IPS-18c (cell line): ENCODE measurements at regions not wholly inside any gene's neighbourhood (a gene's known extent, or its start where the extent isn't known, plus 50 kb on each side); places are given as distances from the start of the nearest gene placed in this dataset.
"Not testable (repeated sequence)": the region's sequence is repeated elsewhere in the genome, so short reads cannot be mapped to it uniquely, and the experiment has no call there.

Experiments used
- H3K4me3 ChIP-seq: 2 replicates; pipeline ENCODE4 v1.7.0; 2013; ENCODE audit warnings: low read depth, mild to moderate bottlenecking, low read length, moderate library complexity; ENCODE audit not compliant: insufficient read depth
- H3K9me3 ChIP-seq: one replicate; pipeline ENCODE4 v1.6.1; 2013; ENCODE audit warnings: mild to moderate bottlenecking, low read length, moderate library complexity; ENCODE audit not compliant: control insufficient read depth, insufficient read depth

DNA sequence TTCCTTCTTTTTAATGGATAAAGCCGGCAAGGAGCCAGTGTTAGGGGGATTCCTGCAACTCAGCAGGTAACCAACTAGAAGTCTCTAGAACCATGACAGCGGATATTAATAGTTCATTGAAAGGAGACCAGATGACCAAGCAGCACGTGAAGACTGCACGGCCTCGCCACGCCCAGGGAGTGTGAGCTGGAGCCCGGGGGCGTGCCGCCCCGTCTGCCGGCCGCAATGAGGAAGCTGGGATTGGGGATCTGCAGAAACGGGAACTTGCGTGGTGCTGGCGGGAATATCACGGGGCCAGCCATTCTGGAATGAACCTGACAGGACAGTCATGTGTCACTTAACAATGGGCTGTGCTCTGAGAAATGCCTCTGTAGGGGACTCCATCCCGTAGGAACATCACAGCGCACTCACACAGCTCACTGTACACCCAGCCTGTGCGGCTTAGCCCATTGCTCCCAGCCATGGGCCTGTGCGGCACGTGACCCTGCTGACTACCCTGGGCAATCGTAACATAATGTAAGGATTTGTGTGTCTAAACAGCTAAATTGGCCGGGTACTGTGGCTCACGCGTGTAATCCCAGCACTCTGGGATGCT is 4092.8 kb upstream of the TPTE start:
- not testable (repeated sequence) for H3K9me3 ChIP-seq, H3K4me3 ChIP-seq

DNA sequence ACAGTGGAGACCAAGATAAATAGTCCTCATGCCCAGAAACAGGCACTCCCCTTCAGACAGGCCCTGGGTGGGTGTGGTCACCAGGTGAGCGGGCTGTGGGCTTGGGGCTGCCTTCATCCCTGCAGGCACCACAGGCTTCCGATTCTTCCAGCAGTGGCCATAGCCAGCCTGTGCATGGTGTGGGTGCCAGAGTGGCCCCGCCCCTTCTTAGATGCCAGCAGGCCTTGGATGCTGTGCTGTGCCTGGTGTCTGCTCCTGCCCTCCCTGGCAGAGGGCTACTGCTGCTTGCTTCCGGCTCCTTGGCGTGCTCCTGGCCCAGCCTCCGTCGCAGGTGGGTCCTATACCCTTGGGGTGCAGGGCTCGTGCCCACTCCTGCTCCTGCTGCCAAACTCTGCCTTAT is 4091.5 kb upstream of the TPTE start:
- H3K4me3 ChIP-seq, H3K9me3 ChIP-seq: not testable (repeated sequence)

- H3K4me3 ChIP-seq, H3K9me3 ChIP-seq: not testable (repeated sequence)
Observed at GRCh38 chr21:6433149-6433548, 4088.2 kb upstream of the TPTE start.

- H3K4me3 ChIP-seq, H3K9me3 ChIP-seq: not testable (repeated sequence)
Observed at GRCh38 chr21:6436205-6436604, 4085.2 kb upstream of the TPTE start.

DNA sequence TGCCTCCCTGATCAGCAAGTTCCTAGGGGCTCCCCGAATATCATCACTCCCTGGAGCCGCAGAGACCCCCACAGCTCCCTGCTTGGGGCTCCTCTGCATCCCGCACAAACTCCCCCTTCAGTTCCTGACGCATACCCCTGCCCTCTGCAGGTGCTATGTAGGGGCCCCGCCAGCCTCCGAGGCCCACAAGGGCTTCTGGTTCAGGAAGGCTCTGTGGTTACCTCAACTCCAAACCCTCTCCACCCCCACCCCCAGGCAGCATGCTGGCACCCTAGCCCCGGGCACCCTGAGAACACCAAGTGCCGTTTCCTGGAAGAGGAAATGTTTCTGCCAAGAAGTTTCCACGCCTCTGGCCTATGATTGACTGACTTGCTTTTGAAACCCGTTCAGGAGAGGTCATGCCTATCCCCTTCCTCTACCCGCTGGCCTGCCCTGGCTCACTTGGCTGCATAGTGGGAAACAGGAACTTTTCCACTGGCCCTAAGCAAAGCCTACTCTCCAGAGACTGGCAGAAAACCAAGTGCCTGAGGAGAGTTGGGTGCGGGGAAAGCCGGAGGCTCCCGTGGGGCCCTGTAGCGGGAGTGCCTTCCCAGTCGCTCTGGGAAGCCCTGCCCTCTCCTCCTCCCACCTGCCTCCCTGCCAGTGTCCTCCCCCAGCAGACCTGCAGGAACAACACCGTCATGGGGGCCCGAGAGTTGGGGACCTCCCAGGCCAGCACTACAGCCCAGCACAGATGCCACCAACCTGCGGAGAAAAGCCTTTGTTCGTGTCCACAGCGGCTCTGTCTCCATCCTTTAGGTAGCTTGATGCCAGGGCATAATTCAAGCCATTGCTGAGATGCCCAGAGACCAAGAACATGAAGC is 4084.2 kb upstream of the TPTE start:
- not testable (repeated sequence) for H3K9me3 ChIP-seq, H3K4me3 ChIP-seq

DNA sequence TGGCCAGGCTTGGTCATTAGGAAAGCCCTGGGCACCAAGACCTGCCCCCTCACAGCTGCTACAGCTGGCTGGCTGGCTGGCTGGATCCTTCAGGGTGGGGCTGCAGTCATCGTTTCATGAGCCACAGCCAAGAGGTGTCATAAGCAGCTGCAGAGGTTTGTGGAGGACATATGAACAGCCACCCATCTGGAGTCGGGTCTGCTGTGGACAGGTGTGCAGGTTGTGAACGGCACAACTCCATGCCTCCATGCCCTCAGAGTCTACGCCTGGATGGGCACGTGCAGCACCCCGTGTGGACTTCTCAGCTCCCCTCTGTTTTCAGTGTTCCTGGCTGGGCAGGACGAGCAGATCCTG is 4083.6 kb upstream of the TPTE start:
- H3K9me3 ChIP-seq, H3K4me3 ChIP-seq: not testable (repeated sequence)

DNA sequence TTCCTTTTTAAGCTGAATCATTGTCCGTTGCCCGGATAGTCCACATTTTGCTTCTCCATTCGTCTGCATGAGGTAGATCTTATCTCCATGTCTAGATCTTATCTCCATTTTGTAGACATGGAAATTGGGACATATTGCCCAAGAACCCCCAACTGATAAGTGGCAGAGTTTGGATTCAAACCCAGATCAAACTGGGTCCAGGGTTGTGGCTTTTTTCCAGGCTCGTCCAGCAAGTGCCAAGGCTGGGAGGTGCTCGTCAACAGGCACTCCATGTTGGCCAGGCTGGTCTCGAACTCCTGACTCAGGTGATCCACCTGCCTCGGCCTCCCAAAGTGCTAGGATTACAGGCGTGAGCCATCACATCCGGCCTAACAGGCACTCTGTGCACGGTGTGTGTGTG is 4082.3 kb upstream of the TPTE start:
- H3K4me3 ChIP-seq, H3K9me3 ChIP-seq: not testable (repeated sequence)

GRCh38 chr21:6454648-6455340 is 4066.6 kb upstream of the TPTE start:
- not testable (repeated sequence) for H3K4me3 ChIP-seq

DNA sequence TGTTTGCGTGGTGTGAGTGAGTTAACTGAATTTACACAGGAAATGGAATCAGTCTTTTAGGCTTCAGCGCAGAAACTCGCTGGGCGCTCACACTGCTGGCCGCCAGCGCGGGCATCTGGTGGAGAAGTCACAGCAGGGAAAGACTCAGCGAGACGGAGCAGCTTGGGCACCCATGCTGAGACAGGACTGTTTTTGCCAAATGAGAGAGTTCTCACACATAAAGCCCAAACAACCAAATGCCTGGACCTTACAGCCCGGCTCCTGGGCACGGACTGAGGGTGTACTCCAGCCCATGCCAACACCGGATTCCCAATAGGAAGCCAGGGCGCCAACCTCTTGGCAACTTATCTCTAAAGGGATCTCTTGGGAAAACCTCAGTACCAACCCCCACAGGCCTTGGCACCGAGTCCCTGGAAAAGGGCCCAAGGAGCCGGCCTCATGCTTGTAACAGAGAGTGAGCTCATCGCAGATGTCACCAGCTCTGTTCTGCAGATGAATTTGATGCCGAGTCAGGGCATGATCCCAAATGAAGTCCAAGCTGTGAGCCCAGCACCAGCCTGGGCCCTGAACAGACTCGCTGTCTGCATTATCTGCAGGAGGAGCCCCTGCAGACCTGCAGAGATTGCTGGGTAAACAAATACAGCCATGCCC is 4065.2 kb upstream of the TPTE start:
- not testable (repeated sequence) for H3K4me3 ChIP-seq, H3K9me3 ChIP-seq

More at GRCh38 chr21:6454648-6455340, 4066.6 kb upstream of the TPTE start:
- not testable (repeated sequence) for H3K9me3 ChIP-seq

- not testable (repeated sequence) for H3K9me3 ChIP-seq, H3K4me3 ChIP-seq
Observed at GRCh38 chr21:6459761-6460160, 4061.6 kb upstream of the TPTE start.

DNA sequence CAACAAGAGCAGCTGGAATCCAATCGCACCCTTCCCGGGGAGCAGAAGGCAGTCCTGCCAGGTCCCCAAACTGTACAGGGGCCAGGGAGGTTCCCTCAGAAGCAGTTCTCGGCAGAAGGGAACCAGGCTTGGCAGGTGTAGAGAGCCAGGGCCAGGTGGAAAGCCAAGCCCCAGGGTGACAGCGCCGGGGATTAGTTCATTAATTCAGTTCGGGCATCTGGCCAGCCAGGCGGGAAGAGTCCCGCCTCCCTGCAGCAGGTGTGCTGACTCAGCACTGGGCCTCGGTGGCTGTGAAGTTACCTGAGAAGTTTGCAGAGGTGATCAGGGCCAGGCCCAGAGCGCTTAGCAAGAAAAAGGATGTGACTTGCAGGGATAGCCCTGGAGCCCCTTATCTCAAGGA is 4060.0 kb upstream of the TPTE start:
- not testable (repeated sequence) for H3K9me3 ChIP-seq, H3K4me3 ChIP-seq

- H3K4me3 ChIP-seq, H3K9me3 ChIP-seq: not testable (repeated sequence)
Observed at GRCh38 chr21:6464419-6464818, 4057.0 kb upstream of the TPTE start.

DNA sequence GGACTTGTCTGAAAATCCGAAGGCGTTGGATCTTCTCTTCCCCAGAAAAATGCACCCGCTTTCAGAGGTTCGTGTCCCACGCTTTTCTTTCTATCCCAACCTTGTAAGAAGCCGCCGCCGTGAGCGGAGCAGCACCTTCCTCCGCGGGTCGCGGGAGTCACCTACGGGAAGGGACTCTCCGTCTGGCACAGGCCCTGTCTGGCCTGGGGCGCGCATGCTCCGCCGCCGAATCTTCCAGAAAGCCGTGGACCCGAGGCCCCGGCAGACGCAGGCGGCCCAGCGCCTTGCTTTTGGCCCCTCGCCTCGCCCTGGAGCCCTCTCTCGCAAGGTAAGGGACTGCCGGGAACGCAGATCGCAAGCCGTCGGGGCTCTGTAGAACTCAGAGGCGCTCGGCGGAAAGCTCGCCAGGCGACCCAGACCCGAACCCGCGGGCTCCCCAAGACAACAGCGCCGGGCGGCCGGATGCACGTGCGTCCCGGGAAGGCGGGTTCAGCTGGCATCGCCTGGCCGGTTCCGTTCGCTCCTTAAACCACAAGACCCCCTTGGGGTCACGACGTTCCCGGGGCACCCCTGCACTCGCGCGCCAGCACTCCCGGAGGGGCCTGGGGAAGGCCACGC is 4055.2 kb upstream of the TPTE start:
- H3K4me3 ChIP-seq, H3K9me3 ChIP-seq: not testable (repeated sequence)

DNA sequence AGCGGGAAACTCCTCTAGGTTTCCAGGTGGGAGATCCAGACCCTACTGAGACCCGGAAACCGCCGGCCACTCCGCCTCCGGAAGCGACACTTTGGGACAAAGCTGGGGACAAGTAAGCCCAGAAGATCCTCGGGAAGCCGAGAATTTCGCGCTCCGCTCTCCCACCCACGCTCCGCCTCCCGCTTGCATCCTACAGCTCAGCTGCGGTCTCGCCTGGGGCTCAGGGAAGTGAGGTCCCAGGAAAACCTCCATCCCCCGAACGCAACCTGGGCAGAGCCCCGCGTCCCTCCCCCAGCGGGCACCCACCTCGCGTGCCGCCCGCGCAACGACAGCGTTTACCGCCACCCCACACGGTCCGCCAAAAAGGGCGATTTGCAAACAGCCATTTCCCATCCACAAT is 4054.7 kb upstream of the TPTE start:
- H3K4me3 ChIP-seq, H3K9me3 ChIP-seq: not testable (repeated sequence)

GRCh38 chr21:6467189-6467774 is 4054.1 kb upstream of the TPTE start:
- H3K9me3 ChIP-seq, H3K4me3 ChIP-seq: not testable (repeated sequence)

GRCh38 chr21:6467907-6468306 is 4053.5 kb upstream of the TPTE start:
- H3K9me3 ChIP-seq, H3K4me3 ChIP-seq: not testable (repeated sequence)

GRCh38 chr21:6468331-6468860 is 4053.0 kb upstream of the TPTE start:
- not testable (repeated sequence) for H3K9me3 ChIP-seq, H3K4me3 ChIP-seq
